Keratinocyte (primary cell): ENCODE measurements at regions not wholly inside any gene's neighbourhood (a gene's known extent, or its start where the extent isn't known, plus 50 kb on each side); places are given as distances from the start of the nearest gene placed in this dataset.

Source experiments
- CTCF ChIP-seq, 3 experiments: IDR thresholded peaks in 1 of 3; conservative IDR thresholded peaks in 1 of 3; optimal IDR thresholded peaks in 1 of 3; 2 replicates in 2 of 3; 3 replicates in 1 of 3; pipeline versions ENCODE3 to v1.5.1; 2011; ENCODE audit warnings: low read length in 3 of 3, mild to moderate bottlenecking in 3 of 3, moderate library complexity in 2 of 3, control low read depth in 1 of 3, inconsistent platforms in 1 of 3; ENCODE audit not compliant: insufficient read depth in 2 of 3; ENCODE audit errors: extremely low read depth in 1 of 3
- EZH2 ChIP-seq: IDR thresholded peaks from one replicate; pipeline ENCODE4 v1.6.1; 2012; ENCODE audit warnings: inconsistent platforms, mild to moderate bottlenecking, low read length, moderate library complexity

GRCh38 chr15:93399121-93399520, 310.1 kb upstream of the RGMA start:
- TF ChIP-seq CTCF (optimal IDR thresholded peaks at IDR 0.05 in 1 of 3, IDR thresholded peaks at IDR 0.05 in 1 of 3, conservative IDR thresholded peaks at IDR 0.05 in 1 of 3; ENCODE audit: extremely low read depth in 1 of 3, insufficient read depth in 2 of 3, low read length in 3 of 3) = peak in 2 of 3 experiments; percentile 28 to 50
- TF ChIP-seq EZH2 = no peak
